GM21360 (cell line): ENCODE measurements at regions not wholly inside any gene's neighbourhood (a gene's known extent, or its start where the extent isn't known, plus 50 kb on each side); places are given as distances from the start of the nearest gene placed in this dataset.
"Not testable (repeated sequence)": the region's sequence is repeated elsewhere in the genome, so short reads cannot be mapped to it uniquely, and the experiment has no call there.

ENCODE experiments used
- ATAC-seq: cut with Tn5 transposase; IDR thresholded peaks from one replicate; pipeline ENCODE4 v1.9.1; 2021; ENCODE audit warnings: mild to moderate bottlenecking, moderate library complexity; ENCODE audit not compliant: unreplicated experiment

DNA sequence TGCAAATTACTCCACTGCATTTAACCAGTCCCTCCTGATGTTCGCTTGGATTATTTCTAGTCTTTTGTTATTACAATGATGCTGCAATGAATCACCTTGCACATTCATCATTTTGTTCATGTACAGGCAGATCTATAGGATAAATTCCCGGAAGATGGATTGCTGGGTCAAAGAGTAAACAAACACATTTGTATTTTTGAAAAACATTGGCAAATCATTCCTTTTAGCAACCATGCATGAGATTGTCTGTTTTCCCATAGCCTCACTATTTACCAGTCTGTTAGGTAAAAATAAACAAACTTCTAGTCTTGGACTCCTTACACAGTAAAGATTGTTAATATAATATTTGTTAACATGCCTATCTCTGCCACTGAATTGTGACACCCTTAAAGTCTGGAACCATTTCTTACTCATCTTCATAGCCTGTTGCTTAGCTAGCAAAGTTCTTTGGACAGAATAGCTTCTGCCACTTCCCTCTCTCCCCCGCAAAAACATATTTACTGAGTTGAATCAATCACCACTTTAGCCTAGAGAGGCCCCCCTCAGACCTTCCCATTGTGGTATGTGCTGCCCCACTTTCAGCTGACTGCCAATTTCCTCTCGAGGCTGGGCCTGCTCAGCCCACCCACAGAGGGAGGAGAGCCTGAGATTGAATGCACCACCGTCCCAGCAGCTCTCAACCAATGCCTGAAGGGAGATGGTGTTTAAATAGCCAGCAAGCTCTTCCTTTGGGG lies 108.4 kb upstream of the ATXN3L start:
- no peak for ATAC-seq

DNA sequence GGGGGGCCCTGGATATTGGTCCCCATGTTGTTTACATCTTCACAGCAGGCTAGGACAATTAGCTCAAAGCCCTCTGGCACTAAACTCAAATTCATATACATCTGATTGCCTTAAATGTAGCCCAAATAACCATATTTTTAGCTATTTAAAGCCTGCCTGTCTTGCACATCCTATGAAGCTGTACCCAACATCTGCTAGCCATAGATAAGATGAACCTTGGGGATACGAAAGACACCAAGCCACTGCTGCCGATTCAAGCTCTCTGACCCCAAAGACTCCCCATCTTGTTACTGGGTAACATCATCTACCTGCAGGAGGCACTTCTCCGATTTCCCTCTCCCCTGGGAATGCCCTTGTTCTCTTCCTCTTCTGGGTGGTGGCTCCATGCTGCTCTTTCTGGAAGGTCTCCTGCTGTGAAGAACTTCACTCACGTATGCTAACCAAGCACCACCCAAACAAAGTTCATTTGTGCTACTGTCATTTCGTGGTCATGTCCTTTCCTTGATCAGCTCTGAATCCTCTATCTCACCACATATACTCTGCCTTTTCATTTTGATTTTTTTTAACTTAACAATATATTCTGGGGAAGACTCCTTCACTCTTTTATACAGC lies 107.7 kb upstream of the ATXN3L start:
- ATAC-seq, result no peak

DNA sequence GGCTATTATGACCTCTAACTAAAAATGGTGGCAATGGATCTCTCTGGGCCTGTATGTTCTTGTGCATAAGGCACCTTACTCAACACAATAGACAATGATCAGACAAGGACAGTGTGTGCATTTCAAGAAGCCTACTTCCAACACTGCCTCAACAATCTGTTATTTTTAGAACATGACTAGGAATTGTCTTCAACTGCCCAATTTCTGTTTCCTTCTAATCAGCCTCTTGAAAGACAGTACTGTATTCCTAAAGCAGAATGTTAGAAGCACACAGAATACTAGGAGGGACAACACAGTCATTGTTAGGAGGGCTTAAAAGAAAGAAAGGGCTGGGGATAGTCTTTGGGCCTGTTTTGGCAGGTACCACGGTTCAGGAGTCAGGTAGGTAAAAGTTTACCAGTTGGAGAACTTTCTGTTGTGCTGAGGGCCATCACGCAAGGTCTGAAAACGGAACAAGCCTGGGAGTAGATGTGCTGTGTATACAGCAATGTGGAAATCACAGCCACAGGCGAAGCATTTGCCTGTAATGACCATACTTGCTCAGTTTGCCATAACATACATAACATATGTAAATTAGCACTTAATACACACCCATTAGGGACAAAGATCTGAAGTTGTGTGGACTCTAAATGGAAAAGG lies 100.8 kb upstream of the ATXN3L start:
- ATAC-seq, result no peak

DNA sequence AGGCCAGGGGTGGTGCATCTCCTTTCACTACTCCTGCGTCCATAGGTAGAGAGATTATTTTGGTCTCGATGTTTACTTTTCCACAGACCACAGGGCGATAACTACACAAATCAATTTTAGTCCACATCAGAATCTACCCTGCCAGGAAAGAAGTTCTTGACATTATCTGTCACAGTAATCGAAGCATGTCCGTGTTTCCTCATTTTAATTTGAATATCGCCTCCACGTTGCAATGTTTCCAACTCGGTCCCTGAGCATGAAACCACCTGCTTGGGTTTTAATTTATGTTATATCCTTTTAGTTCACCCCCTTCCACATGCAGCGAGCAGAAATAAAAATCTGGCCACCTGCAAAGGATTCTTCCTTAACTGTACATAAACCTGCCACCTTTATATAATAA lies 100.1 kb upstream of the ATXN3L start:
- no peak for ATAC-seq

DNA sequence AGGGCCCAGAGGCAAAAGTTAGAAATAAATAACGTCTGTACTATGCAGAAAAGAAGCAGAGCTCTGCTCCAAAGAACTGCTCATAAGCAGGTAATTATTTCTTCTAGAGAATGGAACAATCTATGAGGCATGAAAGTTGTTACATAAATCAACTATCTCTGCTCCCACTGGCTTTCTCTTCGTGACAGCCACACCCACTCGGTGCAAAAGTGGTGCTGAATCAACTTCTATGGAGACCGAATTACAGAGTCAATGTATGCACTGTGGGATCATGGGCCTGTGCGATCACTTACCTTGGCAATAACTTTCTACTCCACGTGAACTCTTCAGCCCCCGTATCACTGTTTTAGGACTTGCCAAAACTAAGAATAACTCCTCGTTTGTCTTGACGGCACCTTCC lies 99.4 kb upstream of the ATXN3L start:
- ATAC-seq, result no peak

DNA sequence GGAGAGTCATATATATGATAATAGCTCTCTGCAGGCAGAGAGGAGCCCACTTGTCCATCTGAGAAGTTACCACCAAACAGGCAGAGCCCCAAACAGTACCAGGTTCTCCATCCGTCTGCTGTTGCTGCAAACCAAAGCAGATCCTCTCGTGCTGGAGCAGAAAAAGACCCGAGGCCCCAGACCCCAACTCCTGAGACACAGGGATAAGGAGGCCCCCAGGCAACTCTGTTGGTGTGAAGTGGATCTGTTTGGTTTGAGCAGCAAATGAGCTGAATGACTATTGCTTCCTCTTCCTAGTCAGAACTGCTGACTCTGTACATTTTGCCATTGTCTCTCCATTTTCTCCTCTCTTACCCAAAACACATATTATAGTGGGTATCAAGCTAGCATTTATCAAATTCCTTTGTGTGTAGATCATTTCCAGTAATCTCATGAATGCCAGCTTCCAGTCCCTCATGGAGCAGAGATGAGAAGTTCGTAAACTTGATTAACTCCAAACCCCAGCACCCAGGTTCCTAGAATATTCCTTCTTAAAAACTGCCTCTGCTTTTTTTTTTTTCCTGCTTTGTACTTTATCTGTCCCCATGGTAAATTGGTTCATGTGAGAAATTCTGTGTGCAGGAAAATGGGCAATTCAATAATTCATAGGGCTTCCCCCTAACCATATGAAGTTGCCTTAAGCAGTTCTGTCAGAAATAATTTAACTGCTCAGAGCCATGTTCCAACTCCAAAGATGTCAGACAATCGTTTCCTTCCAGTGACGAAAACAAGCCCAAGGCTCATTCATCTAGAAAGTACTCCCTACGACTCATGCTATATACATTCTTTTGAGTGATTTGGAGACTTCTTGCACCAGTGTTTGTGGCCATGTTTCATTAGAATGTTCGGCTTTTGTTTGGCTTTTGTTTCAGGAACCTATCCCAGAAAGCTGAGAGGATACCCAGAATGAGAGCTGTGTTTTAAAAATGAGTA lies 98.6 kb upstream of the ATXN3L start:
- ATAC-seq, result no peak

DNA sequence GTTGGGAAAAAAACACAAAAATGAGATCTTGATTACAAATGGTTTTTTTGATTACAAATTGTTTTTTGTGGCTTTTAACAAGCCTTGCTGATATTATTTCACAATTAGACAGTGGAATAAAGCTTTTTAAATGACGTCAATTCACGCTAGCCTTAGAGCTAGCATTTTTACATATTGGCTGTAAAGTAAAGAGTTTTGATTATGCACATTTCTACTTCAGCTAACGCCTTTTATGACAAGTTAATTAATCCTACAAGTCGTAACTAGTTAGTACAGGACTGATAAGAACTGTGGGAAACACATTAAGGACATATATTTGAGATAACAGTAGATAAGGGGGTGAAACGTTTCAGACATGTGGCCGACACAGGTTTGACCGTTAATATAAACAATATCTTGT lies 95.7 kb upstream of the ATXN3L start:
- ATAC-seq, result no peak

DNA sequence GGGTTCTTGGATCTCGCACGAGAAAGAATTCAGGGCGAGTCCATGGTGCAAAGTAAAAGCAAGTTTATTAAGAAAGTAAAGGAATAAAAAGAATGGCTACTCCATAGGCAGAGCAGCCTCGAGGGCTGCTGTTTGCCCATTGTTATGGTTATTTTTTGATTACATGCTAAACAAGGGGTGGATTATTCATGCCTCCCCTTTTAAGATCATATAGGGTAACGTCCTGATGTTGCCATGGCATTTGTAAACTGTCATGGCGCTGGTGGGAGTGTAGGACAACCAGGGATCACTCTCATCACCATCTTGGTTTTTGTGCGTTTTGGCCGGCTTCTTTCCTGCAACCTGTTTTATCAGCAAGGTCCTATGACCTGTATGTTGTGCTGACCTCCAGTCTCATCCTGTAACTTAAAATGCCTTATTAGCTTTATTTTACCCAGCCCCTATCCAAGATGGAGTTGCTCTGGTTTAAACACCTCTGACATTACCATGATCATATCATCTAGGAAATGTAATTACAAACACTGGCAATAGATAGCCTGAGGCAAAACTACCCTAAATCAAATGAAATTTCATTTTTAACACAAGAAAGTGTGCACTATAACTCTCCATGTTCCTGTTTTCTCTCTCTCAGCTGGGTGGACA lies 94.3 kb upstream of the ATXN3L start:
- no peak for ATAC-seq

DNA sequence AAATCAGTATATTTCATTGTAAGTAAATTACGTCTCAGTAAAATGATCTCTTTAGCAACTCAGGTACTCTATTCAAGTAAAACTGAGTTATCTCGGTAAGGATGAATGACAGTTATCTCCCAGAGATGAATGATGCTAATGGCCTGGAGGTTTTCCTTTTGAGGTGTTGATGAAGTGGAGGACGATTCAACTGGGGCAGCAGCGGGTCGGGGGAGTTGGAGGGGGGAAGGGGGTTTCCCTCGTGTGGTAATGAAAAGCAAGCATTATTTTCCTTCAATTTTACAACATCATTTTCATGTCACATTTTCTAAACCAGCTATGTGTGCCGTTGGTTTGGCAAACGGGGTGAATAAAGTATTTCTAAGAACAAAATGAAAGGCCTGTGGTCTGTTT lies 92.4 kb upstream of the ATXN3L start:
- no peak for ATAC-seq

DNA sequence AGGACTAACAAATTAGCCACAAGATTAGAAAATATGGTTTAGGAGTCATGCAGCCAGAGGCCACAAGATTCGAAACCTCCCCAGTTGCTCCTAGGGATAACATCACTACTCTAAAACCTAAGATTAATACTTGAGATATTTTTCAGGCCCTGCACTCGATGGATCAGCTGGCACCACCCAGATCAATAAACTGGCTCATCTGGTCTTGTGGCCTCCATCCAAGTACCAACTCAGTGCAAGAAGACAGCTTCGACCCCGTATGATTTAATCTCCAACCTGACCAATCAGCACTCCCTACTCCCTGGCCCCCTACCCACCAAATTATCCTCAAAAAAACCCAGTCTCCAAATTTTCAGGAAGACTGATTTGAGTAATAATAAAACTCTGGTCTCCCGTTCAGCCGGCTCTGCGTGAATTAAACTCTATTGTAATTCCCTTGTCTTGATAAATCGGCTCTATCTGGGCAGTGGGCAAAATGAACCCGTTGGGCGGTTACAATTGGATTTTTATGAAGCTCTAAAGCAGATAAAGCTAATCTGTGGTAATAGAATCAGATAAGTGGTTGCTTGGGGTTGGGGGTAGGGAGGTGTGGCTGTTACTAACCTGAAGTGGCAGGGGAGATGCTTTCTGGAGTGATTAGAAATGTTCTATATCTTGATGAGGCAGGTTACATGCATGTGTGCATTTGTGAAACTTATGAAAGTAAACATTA lies 91.8 kb upstream of the ATXN3L start:
- no peak for ATAC-seq

DNA sequence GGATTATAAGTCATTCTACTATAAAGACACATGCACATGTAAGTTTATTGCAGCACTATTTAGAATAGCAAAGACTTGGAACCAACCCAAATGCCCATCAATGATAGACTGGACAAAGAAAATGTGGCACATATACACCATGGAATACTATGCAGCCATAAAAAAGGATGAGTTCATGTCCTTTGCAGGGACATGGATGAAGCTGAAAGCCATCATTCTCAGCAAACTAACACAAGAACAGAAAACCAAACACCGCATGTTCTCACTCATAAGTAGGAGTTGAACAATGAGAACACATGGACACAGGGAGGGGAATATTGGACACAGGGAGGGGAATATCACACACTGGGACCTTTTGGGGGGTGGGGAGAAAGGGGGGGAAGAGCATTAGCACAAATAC lies 88.7 kb upstream of the ATXN3L start:
- ATAC-seq, result not testable (repeated sequence)

DNA sequence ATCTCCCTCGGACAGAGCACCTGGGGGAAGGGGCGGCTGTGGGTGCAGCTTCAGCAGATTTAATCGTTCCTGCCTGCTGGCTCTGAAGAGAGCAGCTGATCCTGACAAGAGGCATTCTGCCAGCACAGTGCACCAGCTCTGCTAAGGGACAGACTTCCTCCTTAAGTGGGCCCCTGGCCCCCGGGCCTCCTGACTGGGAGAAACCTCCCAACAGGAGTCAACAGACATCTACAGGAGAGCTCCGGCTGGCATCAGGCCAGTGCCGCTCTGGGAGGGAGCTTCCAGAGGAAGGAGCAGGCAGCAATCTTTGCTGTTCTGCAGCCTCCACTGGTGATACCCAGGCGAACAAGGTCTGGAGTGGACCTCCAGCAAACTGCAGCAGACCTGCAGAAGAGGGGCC lies 84.9 kb upstream of the ATXN3L start:
- ATAC-seq, result not testable (repeated sequence)

DNA sequence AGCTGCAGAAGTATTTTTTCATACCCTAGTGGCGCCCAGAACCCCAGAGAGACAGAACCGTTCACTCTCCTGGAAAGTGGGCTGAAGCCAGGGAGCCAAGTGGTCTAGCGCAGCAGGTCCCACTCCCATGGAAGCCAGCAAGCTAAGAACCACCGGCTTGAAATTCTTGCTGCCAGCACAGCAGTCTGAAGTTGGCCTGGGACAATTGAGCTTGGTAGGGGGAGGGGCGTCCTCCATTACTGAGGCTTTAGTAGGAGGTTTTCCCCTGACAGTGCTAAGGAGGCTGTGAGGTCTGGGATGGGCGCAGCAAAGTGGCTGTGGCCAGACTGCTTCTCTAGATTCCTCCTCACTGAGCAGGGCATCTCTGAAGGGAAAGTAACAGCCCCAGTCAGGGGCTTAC lies 84.5 kb upstream of the ATXN3L start:
- ATAC-seq, result no peak

DNA sequence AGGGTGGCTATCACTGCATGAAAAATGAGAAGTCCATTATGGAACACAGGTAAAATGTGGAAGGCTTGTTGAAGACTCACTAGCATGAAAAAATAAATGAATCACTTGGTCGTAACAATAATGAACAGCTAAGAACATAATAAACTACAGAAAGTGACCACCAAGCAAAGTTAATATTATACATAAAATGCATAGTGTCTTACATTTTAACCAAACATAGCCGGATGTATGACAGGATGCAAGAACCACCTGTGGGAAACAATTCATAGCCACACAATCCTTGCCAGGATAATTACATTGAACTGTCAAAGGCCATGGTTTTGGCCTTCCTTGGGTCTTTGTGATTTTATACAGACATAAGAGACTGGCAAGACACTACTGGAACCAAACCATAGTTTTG lies 81.9 kb upstream of the ATXN3L start:
- ATAC-seq, result no peak

DNA sequence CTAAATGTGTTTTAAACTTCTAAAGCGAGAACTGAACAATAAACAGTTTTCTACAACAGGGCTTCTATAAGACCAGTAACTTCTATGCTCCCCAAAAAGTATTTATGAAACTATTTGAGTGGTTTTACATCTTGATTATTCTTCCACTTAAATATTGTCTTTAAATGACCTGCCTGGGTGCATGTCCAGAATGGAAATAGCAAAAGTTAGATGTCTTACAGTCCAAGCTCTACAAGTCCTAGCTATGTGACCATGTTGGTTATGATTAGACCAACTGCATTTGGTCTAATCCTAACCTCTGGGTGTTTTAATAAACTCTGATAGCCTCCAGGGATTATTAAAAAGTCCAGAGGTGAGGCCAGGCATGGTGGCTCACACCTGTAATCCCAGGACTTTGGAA lies 79.0 kb upstream of the ATXN3L start:
- no peak for ATAC-seq

DNA sequence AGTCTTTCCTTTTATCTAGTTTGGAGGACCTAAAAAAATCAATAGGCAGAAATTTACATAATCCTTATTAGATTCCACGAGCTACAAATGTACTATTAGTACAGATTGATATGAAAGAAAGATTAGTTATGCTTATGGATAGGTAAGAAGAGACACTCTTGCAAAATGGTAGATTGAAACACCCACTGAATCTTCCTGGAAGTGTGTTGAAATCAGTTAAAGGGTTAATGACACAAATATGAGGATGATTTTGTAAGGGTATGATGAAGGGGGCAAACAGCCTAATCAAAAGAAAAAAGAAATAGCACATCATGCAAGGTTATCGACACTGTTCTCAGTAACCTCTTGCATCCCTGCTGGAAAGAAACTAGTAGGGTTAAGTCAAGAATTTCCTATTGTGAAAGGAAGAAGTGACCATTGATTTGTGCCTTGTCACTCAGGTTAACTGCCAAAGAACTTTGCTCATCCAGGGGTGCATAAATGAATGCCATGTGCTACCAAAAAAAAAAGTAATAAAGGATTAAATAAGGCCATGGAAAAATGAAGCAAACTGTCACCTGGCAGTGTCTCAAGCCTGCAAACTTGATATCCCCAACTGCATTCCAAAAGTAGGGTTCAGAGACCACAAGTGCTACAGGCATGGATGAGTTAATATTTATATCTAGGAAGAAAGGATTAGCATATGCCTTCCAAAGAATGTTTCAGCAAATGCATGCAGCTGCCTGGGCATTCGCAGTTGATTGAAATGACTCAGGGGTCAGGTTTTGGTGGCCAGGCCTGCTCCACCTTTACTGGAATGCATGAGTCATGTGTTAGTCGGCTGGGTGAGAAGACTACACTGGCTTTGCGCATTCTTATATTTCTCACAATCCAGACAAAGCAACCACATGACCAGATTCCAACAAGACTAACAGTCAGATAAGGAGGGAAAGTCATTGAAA lies 78.3 kb upstream of the ATXN3L start:
- no peak for ATAC-seq

DNA sequence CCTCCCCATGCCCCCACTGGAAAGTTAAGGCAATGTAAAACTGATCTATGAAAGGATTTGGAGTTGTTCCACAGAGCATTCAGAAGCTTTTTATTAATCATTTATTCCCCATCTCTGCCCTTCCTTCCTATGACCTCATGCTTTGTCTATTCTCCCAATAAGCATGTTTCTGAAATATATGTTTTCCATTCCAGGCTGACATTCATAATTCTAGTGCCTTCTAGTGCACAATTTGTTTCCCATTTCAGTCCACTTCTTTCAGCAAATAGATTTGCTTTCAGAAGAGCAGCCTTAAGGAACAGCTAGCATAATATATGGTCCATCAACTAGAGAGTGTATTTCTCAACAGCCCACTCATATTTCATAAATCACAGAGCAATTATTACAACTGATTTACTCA lies 77.1 kb upstream of the ATXN3L start:
- ATAC-seq, result no peak

DNA sequence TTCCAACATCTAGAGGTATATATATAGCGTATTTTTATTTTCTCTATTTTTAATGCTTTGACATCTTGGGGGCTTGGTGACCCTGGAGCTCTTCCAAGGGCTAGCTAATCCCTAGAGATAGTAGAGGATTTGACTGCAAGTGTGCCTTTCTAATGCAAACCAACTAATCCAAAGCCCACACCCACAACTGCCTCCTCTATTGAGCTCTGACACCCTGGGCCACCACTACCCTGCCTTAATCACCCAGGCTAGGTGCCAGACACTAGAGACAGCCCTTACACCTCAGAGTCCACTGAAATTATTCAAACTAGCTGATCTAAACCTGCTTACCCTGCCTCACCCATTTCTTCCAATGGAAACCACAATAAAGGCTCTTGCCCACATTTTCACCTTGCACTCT lies 69.6 kb upstream of the ATXN3L start:
- no peak for ATAC-seq
